ENCODE measurements at regions not wholly inside any gene's neighbourhood (a gene's known extent, or its start where the extent isn't known, plus 50 kb on each side); places are given as distances from the start of the nearest gene placed in this dataset.

GRCh38 chr4:120215350-120215749 lies 148.7 kb upstream of the MAD2L1 start:
- Histone ChIP-seq H3K27me3 (ENCODE audit: insufficient read depth, low read length, poor library complexity, severe bottlenecking) (no peaks in the 10 kb centered on the region), H3F3A (ENCODE audit: low read depth) (no peaks in the 10 kb centered on the region), H2AFZ (ENCODE audit: low read length) (no peak overlapping the region), H3K79me2 (ENCODE audit: insufficient read depth, low read length) (no peaks in the 10 kb centered on the region), H3K4me2 (ENCODE audit: low read depth, low read length, poor library complexity, severe bottlenecking) (no peak overlapping the region), H3K4me3 (ENCODE audit: low read length, poor library complexity, severe bottlenecking) (no peak overlapping the region), H3K36me3 (ENCODE audit: insufficient read depth, low read length) (no peaks in the 10 kb centered on the region), H3K9ac (ENCODE audit: low read depth, low read length, poor library complexity, severe bottlenecking) (no peak overlapping the region), H4K20me1 (ENCODE audit: insufficient read depth, low read length, poor library complexity, severe bottlenecking) (no peaks in the 10 kb centered on the region), H3K9me3 (ENCODE audit: insufficient read depth, low read depth, low read length) (no peaks in the 10 kb centered on the region), H3K4me1 (ENCODE audit: insufficient read depth, low read length, poor library complexity, severe bottlenecking) (no peaks in the 10 kb centered on the region), H3K9me2 (replicated peaks; ENCODE audit: low read depth, low read length) (no peaks in the 10 kb centered on the region)
- no peak for TF ChIP-seq EZH2phosphoT487 (IDR thresholded peaks at IDR 0.05; ENCODE audit: borderline replicate concordance)
- TF ChIP-seq CTCF (conservative IDR thresholded peaks at IDR 0.05; ENCODE audit: low read length): no peak

DNA sequence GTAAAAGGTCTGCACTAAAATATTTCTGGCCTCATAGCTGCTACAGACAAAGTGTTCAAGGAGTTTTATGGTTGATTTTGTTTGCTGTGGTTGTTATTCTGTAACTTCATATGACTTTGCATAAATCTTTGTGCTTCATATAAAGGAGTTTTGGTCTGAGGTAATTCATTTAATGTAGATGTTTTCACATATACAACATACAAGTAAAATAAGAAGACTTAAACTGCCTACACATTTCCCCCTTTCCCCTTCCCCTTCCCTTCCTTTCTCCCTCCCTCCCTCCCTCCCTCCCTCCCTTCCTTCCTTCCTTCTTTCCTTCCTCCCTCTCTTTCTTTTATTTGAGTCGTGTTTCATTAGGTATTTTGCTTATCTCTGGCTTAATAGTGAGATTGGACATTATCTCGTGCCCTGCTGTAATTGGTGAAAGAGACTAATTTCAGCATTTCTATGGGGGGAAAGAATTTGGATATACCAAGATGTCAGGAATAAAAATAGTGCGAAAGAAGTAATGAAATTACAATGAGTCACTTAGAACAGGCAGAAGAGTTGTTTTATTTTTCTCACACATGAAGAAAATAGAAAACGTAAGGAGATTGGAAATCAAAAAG lies 144.9 kb upstream of the MAD2L1 start:
- Histone ChIP-seq H3K27me3 (ENCODE audit: insufficient read depth, low read length, poor library complexity, severe bottlenecking) (no peaks in the 10 kb centered on the region), H3K79me2 (ENCODE audit: insufficient read depth, low read length) (no peaks in the 10 kb centered on the region), H4K20me1 (ENCODE audit: insufficient read depth, low read length, poor library complexity, severe bottlenecking) (no peaks in the 10 kb centered on the region), H3K4me3 (ENCODE audit: low read length, poor library complexity, severe bottlenecking) (no peak overlapping the region), H3K9me2 (replicated peaks; ENCODE audit: low read depth, low read length) (no peaks in the 10 kb centered on the region), H3K9me3 (ENCODE audit: insufficient read depth, low read depth, low read length) (no peaks in the 10 kb centered on the region), H2AFZ (ENCODE audit: low read length) (no peak overlapping the region), H3K4me2 (ENCODE audit: low read depth, low read length, poor library complexity, severe bottlenecking) (no peak overlapping the region), H3F3A (ENCODE audit: low read depth) (no peaks in the 10 kb centered on the region), H3K4me1 (ENCODE audit: insufficient read depth, low read length, poor library complexity, severe bottlenecking) (no peaks in the 10 kb centered on the region), H3K9ac (ENCODE audit: low read depth, low read length, poor library complexity, severe bottlenecking) (no peak overlapping the region), H3K36me3 (ENCODE audit: insufficient read depth, low read length) (no peaks in the 10 kb centered on the region)
- TF ChIP-seq CTCF (conservative IDR thresholded peaks at IDR 0.05; ENCODE audit: low read length) (no peak), EZH2phosphoT487 (IDR thresholded peaks at IDR 0.05; ENCODE audit: borderline replicate concordance) (no peak)

- Histone ChIP-seq H4K20me1 (ENCODE audit: insufficient read depth, low read length, poor library complexity, severe bottlenecking) (no peaks in the 10 kb centered on the region), H3K36me3 (ENCODE audit: insufficient read depth, low read length) (no peaks in the 10 kb centered on the region), H3K27me3 (ENCODE audit: insufficient read depth, low read length, poor library complexity, severe bottlenecking) (no peaks in the 10 kb centered on the region), H3K79me2 (ENCODE audit: insufficient read depth, low read length) (no peaks in the 10 kb centered on the region), H3K9me2 (replicated peaks; ENCODE audit: low read depth, low read length) (no peaks in the 10 kb centered on the region), H3K9me3 (ENCODE audit: insufficient read depth, low read depth, low read length) (no peaks in the 10 kb centered on the region), H3K4me2 (ENCODE audit: low read depth, low read length, poor library complexity, severe bottlenecking) (no peak overlapping the region), H3F3A (ENCODE audit: low read depth) (no peaks in the 10 kb centered on the region), H3K4me1 (ENCODE audit: insufficient read depth, low read length, poor library complexity, severe bottlenecking) (no peaks in the 10 kb centered on the region), H3K4me3 (ENCODE audit: low read length, poor library complexity, severe bottlenecking) (no peak overlapping the region), H2AFZ (ENCODE audit: low read length) (no peak overlapping the region), H3K9ac (ENCODE audit: low read depth, low read length, poor library complexity, severe bottlenecking) (no peak overlapping the region)
- no peak for TF ChIP-seq CTCF (conservative IDR thresholded peaks at IDR 0.05; ENCODE audit: low read length)
- no peak for TF ChIP-seq EZH2phosphoT487 (IDR thresholded peaks at IDR 0.05; ENCODE audit: borderline replicate concordance)
These were observed 143.1 kb upstream of the MAD2L1 start for GRCh38 chr4:120209706-120210105.

Measured in Loucy (cell line).